ENCODE measurements at regions not wholly inside any gene's neighbourhood (a gene's known extent, or its start where the extent isn't known, plus 50 kb on each side); places are given as distances from the start of the nearest gene placed in this dataset.
"Not testable (repeated sequence)": the region's sequence is repeated elsewhere in the genome, so short reads cannot be mapped to it uniquely, and the experiment has no call there.

- no peak for DNase-seq
Measured at GRCh38 chr9:31587146-31587545, 797.3 kb upstream of the ACO1 start.

DNA sequence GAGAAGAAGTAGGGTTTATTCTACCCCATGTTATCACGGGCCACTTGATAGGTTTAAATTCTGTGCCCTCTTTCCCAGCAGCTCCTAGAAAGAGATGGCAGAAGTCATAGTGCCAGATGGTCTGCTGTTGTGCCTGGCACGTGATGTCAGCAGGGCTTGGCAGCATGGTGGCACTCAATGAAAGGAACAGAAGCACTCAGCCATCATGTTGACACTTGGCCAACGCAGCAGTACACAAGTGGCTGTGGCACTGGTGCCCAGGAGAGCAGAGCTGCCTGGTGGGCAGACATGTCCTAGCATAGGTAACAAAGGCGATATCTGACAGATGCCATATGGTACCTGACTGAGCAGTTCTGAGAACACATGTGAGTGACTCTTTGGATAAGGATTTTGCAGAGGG lies 796.4 kb upstream of the ACO1 start:
- DNase-seq: no peak

DNA sequence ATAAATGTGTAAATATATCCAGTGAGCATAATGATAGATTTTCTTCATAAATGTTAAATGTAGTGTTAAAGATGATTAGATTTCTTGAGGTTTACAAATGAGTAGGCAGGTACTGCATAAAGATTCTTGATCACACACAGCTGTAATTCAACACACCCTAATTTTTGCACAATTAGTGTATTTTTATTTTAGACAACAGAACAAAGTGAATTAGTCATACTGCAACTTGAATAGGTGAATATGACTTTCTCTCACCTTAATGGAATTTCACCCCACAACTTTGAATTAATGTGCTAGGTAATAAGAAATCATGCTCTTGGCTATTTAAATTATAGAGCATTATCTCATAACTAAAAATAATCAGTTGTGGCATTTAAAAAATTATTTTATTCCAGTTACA lies 795.7 kb upstream of the ACO1 start:
- DNase-seq: no peak

DNA sequence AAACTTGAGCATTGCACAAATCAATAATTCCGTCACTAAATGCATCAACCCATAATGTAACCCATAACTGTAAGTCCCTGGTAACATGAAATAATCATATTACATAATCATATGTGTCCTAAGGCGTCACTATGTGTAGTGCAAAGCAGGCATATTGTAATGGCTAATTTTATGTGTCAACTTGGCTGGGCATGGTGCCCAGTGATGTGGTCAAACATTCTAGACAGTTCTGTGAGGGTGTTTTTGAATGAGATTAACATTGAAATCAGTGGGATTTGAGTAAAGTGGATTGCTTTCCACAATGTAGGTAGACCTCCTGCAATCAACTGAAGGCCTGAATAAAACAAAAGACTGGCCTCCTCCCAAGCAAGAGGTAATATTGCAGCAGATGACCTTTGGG lies 794.4 kb upstream of the ACO1 start:
- no peak for DNase-seq

GRCh38 chr9:31597086-31597485 lies 787.4 kb upstream of the ACO1 start:
- DNase-seq: not testable (repeated sequence)

DNA sequence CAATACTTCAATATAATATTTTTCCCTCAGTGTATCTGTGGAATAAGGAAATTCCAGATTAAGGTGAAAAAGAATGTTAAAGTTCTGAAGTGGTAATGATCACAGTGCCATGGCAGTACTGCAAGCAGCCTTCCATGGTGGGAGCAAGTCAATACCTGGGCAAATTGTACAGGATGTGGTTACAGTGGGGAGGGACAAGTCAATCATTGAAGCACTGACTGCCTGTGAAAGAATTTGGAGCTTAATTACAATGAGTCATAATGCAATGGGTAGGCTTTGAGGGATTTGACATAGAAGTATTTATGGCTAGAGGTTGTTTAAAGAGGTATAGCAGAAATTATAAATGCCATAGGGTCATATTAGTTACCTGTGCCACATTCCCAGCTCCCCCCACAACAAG lies 786.5 kb upstream of the ACO1 start:
- no peak for DNase-seq

DNA sequence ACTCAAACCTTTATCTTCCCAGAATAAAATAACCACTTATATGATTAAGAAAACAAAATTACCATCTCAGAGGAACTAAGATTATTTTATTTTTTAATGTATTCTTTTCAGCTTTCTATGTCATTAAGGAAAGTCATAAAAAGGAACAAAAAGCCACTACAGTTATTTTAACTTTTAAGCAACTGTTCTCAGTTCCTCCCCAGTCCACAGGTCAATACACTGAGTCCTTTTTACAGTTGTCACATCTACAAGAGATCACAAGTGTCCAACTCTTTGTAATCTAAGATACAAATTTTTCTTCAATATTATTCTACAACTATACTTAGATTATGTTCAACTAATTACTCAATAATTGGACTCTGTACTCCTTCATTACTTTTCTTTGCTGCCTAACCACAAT lies 782.8 kb upstream of the ACO1 start:
- no peak for DNase-seq

GRCh38 chr9:31604531-31604930 lies 779.9 kb upstream of the ACO1 start:
- no peak for DNase-seq

GRCh38 chr9:31605164-31605563 lies 779.3 kb upstream of the ACO1 start:
- no peak for DNase-seq

DNA sequence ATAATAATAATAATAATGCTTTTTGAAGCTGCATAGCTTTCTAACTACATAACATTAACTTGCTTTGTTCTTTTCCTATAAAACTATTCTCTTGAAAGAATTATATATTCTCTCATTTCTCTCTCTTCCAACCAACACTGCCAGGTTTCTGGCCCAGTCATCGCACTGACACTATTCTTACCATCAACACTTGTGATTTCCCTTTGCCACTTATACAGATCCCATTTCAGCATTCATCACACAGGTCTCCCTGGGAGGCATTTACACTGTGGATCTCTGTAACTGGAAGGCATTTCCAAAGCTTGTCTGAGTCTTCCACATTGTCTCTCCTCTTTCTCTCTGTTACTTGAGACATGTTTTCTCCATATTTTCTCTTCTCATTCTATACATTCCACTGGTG lies 777.8 kb upstream of the ACO1 start:
- DNase-seq: no peak

DNA sequence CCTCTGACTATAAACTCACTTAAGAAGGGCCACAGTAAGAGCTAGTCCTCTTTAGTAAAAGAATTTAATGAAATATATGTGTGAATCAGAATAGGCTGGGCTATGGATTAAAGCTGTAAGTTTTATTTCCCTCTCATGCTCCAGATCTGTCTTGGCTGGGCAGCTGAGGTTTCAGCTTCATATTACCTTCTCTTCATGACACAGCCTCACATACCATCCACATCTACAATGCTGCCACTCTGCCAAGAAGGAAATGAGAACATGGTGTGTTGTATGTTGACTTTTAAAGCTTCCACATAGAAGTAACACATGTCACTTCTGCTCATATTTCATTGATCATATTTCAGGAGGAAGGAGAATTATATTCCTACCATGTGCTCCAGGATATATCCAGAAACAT lies 776.0 kb upstream of the ACO1 start:
- DNase-seq: no peak

DNA sequence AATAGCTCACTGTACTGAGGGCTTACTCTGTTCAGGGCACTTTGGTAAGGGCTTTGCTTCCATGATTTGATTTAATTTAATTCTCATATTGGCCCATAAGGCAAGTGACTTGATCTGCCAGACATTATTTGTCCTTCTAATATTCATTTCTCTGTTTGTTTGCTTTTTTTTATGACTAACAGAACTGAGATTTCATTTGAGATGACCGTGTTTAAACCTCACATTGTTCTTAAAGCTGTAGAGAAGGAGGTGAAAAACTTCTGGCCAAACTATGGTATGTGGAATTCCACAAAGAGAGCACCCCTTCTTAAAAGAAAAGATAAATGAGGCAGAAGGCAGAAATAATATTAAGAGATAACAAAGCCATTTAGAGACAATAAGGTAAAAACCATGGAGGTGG lies 775.6 kb upstream of the ACO1 start:
- DNase-seq: no peak

DNA sequence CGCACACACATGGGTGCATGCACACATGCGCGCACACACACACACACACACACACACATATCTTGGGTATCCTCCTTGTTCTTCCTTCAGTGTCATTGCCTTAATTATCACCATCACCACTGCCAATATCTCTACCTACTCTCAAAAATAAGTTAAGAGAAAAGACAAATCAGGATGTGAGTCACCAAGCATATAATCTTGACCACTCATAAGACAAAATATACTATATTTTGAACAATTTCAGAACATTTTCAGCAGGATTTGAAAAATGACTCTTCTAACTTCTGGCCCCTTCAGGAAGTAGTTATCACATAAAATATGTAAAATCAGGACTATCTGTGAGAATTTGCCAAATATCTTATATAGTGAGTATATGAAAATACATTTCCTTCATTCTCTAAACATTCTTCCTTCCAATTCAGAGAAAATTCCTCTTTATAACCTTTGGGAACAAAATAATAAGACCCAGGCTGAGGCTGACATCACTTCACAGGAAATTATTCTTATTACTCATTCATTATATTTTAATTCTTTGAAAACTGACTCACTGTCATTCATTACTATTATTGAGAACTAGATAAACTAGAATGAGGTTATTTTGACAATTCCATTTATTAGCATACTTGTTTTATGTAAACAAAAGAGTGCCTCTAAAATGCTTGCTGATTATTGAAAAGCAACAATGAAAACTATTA lies 772.0 kb upstream of the ACO1 start:
- no peak for DNase-seq

DNA sequence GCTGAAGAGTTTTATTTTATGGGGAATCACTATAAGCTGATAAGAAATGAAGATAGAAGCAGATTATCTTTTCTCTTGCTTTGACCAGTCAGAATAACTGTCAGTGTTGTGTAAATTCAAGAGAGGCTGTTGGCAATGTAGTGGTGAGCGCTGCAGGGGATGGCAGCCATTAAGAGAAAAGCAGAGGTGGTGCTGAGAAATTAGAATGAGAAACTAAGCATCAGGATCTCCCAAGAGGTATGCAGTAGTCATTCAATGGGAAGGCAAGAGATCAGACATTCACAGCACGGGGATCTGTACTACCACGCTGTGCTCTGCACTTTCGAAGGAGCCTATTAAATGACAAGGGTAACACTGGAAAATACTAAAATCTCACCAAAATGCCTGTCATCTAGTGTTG lies 768.5 kb upstream of the ACO1 start:
- no peak for DNase-seq

DNA sequence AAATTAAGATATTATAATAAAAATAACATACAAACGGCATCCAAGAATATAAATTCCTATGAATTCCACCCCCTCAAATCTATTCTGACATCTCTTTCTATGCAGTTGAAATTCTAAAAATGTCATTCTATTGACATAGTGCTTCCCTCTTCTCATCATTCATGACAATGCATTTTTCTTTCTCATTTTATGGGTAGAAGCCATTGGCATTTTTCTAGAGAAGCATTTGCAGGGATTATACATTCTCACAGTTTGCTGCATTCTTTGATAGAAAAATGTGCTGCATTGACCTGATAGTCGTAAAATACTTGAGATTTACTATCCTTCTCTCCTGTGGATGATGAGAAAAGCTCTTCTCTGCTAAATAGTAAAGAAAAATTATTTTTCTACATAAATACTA lies 760.9 kb upstream of the ACO1 start:
- DNase-seq: no peak

DNA sequence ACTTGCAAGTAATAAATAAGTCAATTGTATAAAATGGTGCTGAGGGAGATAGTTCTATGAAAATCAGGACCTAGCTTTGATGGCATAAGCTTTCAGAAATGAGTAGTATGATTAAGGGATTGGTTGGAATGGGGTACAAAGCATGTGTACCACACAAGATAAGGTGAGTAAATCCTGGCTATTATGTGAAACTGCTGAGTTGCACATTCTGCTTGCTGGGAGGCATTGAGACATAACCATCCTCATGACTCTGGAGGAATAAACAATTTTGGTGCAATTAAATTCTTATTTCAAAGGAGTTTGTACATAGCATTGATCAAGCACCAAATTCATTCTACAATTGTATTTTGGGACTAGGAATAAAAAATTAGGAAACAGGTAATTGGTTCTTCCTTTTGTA lies 755.2 kb upstream of the ACO1 start:
- no peak for DNase-seq

- DNase-seq: no peak
Measured at GRCh38 chr9:31637265-31637664, 747.2 kb upstream of the ACO1 start.

- no peak for DNase-seq
Measured at GRCh38 chr9:31637861-31638260, 746.6 kb upstream of the ACO1 start.

DNA sequence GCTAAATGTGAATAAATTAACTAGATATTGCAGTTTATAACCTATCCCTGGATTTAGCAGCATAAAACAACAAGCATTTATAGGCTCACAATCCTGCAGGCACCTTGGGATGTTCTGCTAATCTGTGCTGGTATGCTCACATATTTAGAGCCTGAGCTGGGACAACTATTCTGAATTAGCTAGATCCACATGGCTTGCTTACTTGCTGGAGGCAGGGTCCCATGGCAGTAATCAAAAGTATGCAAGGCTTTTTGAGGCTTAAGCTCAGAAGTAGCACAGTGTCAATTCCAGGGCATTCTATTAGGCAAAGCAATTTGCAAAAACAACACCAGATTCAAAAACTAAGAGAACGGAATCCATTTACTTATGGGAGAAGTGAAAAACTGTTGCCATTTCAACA lies 745.0 kb upstream of the ACO1 start:
- DNase-seq: no peak

DNA sequence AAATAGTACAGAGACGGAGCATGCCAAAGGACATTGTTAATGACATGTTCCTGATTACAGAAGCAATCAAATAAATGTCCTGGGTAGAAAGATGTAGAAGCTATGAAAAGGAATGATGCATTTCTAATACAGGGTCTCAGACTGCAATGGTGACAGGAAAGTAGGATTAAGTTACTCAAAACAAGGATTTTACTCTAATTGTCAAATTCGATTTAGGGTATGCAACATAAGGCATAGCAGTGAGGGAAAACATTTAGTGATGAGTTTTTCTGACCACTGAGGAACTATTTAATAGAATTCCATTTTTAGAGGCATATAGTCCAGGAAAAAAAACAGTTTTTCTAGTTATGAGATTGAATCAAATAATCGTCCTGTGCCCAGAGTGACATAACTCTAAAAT lies 715.1 kb upstream of the ACO1 start:
- DNase-seq: no peak

GRCh38 chr9:31671011-31671410 lies 713.4 kb upstream of the ACO1 start:
- DNase-seq: no peak

DNA sequence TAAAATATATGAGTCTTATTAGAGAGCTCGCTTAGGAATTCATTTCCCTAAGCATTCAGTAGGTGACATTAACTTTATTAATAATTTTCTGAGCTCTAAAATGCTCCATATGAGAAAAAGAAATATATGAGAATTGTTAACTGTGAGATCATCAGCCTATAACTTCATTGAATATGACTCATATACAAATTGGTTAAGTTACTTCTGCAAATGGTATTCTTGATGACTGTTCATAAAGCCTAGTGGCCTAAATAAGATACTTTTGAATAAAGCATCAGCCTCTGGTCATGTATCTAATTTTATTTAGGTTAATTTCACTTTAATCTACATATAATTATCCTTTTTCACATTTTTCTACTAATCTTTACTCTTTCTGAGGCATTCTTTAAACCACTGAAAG lies 710.2 kb upstream of the ACO1 start:
- DNase-seq: no peak

DNA sequence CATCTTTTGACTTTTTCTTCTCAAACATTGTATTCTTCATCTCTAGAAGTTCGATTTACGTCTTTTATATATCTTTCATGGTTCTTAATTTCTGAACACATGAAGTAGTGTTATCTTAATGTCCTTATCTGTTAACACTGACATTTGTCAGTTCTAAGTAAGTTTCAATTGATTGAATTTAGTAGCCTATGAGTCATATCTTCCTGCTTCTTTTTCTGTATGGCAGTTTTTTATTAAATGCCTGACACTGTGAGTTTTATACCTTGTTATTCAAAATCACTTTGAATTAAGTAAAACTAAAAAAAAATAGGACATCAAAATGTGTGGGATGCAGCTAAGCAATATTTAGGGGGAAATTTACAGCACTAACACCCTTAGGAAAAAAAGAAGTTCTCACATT lies 707.0 kb upstream of the ACO1 start:
- DNase-seq: no peak

DNA sequence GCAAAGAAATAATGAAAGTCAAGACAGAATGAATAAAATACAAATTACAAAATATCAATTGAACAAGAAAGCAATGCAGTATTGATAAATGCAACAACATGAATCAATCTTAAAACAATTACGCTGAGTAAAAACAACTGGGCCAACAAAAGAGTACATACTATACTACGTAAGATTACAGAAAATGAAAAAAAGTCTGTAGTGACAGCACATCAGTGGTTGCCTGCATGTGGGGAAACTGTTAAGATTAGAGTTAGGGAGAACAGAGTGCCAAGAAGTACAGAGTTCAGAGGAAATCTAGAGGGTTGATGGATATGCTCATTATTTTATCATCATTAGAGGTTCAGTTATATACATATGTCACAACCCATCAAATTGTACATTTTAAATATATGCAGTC lies 706.6 kb upstream of the ACO1 start:
- no peak for DNase-seq

- DNase-seq: no peak
Measured at GRCh38 chr9:31683116-31683515, 701.3 kb upstream of the ACO1 start.

GRCh38 chr9:31697956-31698355 lies 686.5 kb upstream of the ACO1 start:
- no peak for DNase-seq
